ENCODE measurements at regions not wholly inside any gene's neighbourhood (a gene's known extent, or its start where the extent isn't known, plus 50 kb on each side); places are given as distances from the start of the nearest gene placed in this dataset.

DNA sequence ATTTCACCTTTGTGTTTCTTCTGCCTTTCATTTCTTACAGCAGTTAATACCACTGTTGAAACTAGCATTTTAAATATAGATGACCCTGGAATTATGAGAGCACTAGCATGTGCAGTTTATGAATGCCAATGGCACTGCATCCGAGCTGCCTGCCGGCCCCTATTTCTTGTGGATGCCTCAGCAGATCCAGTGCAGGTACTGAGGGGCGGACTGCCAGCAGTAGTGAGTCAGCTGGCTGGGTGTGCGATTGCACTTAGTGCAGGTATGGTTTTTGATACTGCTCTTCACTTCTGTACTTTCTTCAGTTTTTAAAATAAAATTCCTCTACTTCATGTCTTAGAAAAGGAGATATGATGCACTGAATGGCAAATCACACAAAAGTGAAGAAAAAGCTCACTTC lies 453.0 kb downstream of the DIPK2A start:
- Mint-ChIP-seq H3K4me1 (ENCODE audit: low read depth) (no peaks in the 10 kb centered on the region), H3K4me3 (no peak overlapping the region), H3K27ac (no peak overlapping the region), H3K27me3 (ENCODE audit: low read depth) (no peaks in the 10 kb centered on the region), H3K9me3 (ENCODE audit: insufficient read depth) (no peaks in the 10 kb centered on the region), H3K36me3 (ENCODE audit: low read depth) (no peaks in the 10 kb centered on the region)
- ChIA-PET CTCF (no interaction called here), POLR2A (no interaction called here)
- DNase-seq (no peak), ATAC-seq (no peak)

GRCh38 chr3:144426366-144426765 lies 454.7 kb downstream of the DIPK2A start:
- DNase-seq (no peak), ATAC-seq (no peak)
- H3K36me3 Mint-ChIP-seq (ENCODE audit: low read depth) = no peaks in the 10 kb centered on the region
- H3K27ac Mint-ChIP-seq = no peak overlapping the region
- no peaks in the 10 kb centered on the region for H3K4me1 Mint-ChIP-seq (ENCODE audit: low read depth)
- ChIA-PET POLR2A (no interaction called here), CTCF (no interaction called here)
- no peaks in the 10 kb centered on the region for H3K9me3 Mint-ChIP-seq (ENCODE audit: insufficient read depth)
- no peaks in the 10 kb centered on the region for H3K27me3 Mint-ChIP-seq (ENCODE audit: low read depth)
- no peak overlapping the region for H3K4me3 Mint-ChIP-seq

DNA sequence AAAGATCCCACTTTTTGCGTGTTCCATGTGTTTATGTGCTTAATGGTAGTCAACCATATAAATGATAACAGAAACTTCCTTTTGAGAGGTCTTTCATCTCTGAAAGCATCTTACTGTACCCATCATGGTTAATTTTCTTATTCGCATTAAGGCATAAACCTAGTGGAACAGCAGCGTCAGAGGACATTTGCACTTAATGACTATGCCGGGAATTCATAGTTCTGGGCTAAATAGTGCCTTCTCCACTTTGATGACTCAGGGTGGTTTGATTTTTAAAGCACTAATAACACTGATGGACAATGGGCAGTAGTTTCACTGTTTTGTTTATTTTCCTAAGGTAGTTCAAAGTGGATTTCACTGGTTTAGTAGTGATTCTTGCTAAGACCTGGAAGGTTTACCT lies 455.3 kb downstream of the DIPK2A start:
- POLR2A ChIA-PET = no interaction called here
- no peaks in the 10 kb centered on the region for H3K27me3 Mint-ChIP-seq (ENCODE audit: low read depth)
- H3K27ac Mint-ChIP-seq = no peak overlapping the region
- ATAC-seq (no peak), DNase-seq (no peak)
- H3K36me3 Mint-ChIP-seq (ENCODE audit: low read depth) = no peaks in the 10 kb centered on the region
- CTCF ChIA-PET = no interaction called here
- no peak overlapping the region for H3K4me3 Mint-ChIP-seq
- no peaks in the 10 kb centered on the region for H3K9me3 Mint-ChIP-seq (ENCODE audit: insufficient read depth)
- no peaks in the 10 kb centered on the region for H3K4me1 Mint-ChIP-seq (ENCODE audit: low read depth)

- no peak for ATAC-seq
- CTCF ChIA-PET = no interaction called here
- POLR2A ChIA-PET = no interaction called here
- no peaks in the 10 kb centered on the region for H3K27me3 Mint-ChIP-seq (ENCODE audit: low read depth)
- H3K4me1 Mint-ChIP-seq (ENCODE audit: low read depth) = no peaks in the 10 kb centered on the region
- no peaks in the 10 kb centered on the region for H3K9me3 Mint-ChIP-seq (ENCODE audit: insufficient read depth)
- H3K36me3 Mint-ChIP-seq (ENCODE audit: low read depth) = no peaks in the 10 kb centered on the region
- no peak overlapping the region for H3K27ac Mint-ChIP-seq
- DNase-seq = no peak
- H3K4me3 Mint-ChIP-seq = no peak overlapping the region
These were observed 458.1 kb downstream of the DIPK2A start for GRCh38 chr3:144429719-144430121.

DNA sequence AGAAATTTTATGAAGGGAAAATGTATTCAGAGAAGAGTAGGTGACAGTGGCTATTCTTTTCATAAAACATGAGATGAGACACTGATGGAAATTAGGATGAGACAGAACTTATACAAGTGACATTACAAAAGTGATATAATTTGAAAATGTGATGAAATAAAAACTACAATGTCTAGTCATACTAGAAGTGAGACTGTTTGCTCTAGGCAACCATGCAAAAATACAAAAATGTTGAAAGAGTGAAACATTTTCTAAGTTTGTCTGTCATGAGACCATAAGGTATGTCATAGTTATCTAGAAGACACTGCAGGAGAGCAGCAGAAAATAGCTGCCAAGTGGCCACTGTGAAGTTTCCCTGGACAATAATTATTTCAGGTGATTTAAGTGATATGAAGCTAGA lies 459.5 kb downstream of the DIPK2A start:
- H3K9me3 Mint-ChIP-seq (ENCODE audit: insufficient read depth) = no peaks in the 10 kb centered on the region
- DNase-seq = no peak
- no peaks in the 10 kb centered on the region for H3K4me1 Mint-ChIP-seq (ENCODE audit: low read depth)
- H3K36me3 Mint-ChIP-seq (ENCODE audit: low read depth) = no peaks in the 10 kb centered on the region
- H3K27me3 Mint-ChIP-seq (ENCODE audit: low read depth) = no peaks in the 10 kb centered on the region
- ATAC-seq = no peak
- ChIA-PET POLR2A (no interaction called here), CTCF (no interaction called here)
- no peak overlapping the region for H3K27ac Mint-ChIP-seq
- no peak overlapping the region for H3K4me3 Mint-ChIP-seq

- ATAC-seq (no peak), DNase-seq (no peak)
- H3K27ac Mint-ChIP-seq = no peak overlapping the region
- no peaks in the 10 kb centered on the region for H3K4me1 Mint-ChIP-seq (ENCODE audit: low read depth)
- H3K9me3 Mint-ChIP-seq (ENCODE audit: insufficient read depth) = no peaks in the 10 kb centered on the region
- CTCF ChIA-PET = no interaction called here
- H3K4me3 Mint-ChIP-seq = no peak overlapping the region
- no peaks in the 10 kb centered on the region for H3K27me3 Mint-ChIP-seq (ENCODE audit: low read depth)
- H3K36me3 Mint-ChIP-seq (ENCODE audit: low read depth) = no peaks in the 10 kb centered on the region
- POLR2A ChIA-PET = no interaction called here
These were observed 461.4 kb downstream of the DIPK2A start for GRCh38 chr3:144433006-144433405.

GRCh38 chr3:144437989-144438388 lies 466.4 kb downstream of the DIPK2A start:
- no peak for DNase-seq
- ChIA-PET CTCF (no interaction called here), POLR2A (no interaction called here)
- Mint-ChIP-seq H3K9me3 (ENCODE audit: insufficient read depth) (no peaks in the 10 kb centered on the region), H3K4me3 (no peak overlapping the region), H3K27ac (no peak overlapping the region), H3K27me3 (ENCODE audit: low read depth) (no peaks in the 10 kb centered on the region), H3K36me3 (ENCODE audit: low read depth) (no peaks in the 10 kb centered on the region), H3K4me1 (ENCODE audit: low read depth) (no peaks in the 10 kb centered on the region)
- ATAC-seq = no peak

DNA sequence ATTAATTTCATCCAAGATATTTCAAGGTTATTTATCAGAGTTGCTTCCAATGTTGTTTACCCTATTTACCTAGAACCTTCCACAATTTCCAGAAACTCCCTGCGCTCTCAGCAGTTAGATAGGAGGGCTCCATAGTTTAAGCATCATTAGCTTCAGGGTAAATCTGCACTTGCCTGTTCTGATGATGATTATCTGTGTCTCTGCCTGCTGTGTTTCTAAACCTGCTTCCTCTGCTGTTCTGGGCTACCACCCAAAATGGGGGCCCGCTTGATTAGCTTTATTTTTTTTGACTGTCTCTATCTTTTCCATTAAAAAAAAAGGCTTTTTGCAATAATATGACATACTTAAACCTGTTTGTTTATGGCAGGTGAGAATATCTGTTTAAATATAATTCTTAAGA lies 472.4 kb downstream of the DIPK2A start:
- H3K4me3 Mint-ChIP-seq = no peak overlapping the region
- no peak overlapping the region for H3K27ac Mint-ChIP-seq
- no peaks in the 10 kb centered on the region for H3K36me3 Mint-ChIP-seq (ENCODE audit: low read depth)
- H3K27me3 Mint-ChIP-seq (ENCODE audit: low read depth) = no peaks in the 10 kb centered on the region
- no peaks in the 10 kb centered on the region for H3K4me1 Mint-ChIP-seq (ENCODE audit: low read depth)
- DNase-seq (no peak), ATAC-seq (no peak)
- CTCF ChIA-PET = no interaction called here
- no peaks in the 10 kb centered on the region for H3K9me3 Mint-ChIP-seq (ENCODE audit: insufficient read depth)
- POLR2A ChIA-PET = no interaction called here

DNA sequence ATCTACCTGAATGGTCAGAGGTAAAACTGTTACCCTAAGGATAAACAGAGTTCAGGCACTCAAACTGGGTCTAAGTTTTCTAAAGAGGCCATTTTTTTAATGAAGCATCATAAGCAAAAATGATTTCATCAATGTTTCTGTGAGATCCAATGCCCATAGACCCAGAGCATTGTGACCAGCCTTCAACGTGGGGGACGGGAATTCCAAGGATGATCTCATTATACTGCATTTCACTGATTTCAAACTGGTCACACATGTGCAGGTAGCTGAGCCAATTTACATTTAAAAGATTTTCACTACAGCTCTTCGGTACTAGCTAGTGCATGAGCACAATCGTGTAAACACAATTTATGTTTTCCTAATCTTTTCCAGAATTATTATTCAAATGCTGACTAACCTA lies 472.9 kb downstream of the DIPK2A start:
- Mint-ChIP-seq H3K27me3 (ENCODE audit: low read depth) (no peaks in the 10 kb centered on the region), H3K4me3 (no peak overlapping the region), H3K27ac (no peak overlapping the region), H3K9me3 (ENCODE audit: insufficient read depth) (no peaks in the 10 kb centered on the region), H3K36me3 (ENCODE audit: low read depth) (no peaks in the 10 kb centered on the region), H3K4me1 (ENCODE audit: low read depth) (no peaks in the 10 kb centered on the region)
- ChIA-PET CTCF (no interaction called here), POLR2A (no interaction called here)
- no peak for ATAC-seq
- DNase-seq = no peak

DNA sequence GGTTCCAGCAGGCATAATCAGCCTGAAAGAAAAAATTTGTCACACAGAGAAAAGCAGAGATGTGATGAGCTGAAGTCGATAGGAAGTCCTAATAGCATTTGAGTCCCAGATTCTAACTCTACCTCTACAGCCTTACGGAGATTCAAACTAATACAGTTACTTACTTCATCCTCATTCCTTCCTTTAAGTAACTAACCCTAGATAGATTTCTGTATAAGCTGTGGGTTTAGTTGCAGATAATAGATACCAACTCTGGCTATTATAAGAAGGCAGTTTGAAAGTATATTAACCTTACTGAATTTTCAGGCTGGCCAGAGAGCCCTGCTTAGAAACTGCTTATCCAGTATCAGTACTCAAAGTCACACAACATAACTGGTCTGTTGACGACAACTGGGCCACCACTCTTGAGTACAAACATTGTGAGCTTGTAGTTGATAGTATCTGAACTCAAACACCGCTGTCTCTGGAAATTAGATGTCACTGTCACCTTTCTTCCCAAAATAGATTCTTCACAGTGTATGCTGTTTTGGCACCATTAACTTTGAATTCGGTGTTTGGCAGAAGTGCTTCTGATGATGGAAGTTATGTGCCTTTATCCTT lies 484.3 kb downstream of the DIPK2A start:
- Mint-ChIP-seq H3K27me3 (ENCODE audit: low read depth) (no peaks in the 10 kb centered on the region), H3K4me3 (no peak overlapping the region), H3K9me3 (ENCODE audit: insufficient read depth) (no peaks in the 10 kb centered on the region), H3K27ac (no peak overlapping the region), H3K4me1 (ENCODE audit: low read depth) (no peaks in the 10 kb centered on the region), H3K36me3 (ENCODE audit: low read depth) (no peaks in the 10 kb centered on the region)
- DNase-seq (no peak), ATAC-seq (no peak)
- CTCF ChIA-PET = no interaction called here
- POLR2A ChIA-PET = no interaction called here

- no peaks in the 10 kb centered on the region for H3K27me3 Mint-ChIP-seq (ENCODE audit: low read depth)
- CTCF ChIA-PET = no interaction called here
- H3K36me3 Mint-ChIP-seq (ENCODE audit: low read depth) = no peaks in the 10 kb centered on the region
- POLR2A ChIA-PET = no interaction called here
- no peak overlapping the region for H3K27ac Mint-ChIP-seq
- no peak overlapping the region for H3K4me3 Mint-ChIP-seq
- no peaks in the 10 kb centered on the region for H3K4me1 Mint-ChIP-seq (ENCODE audit: low read depth)
- ATAC-seq (no peak), DNase-seq (no peak)
- no peaks in the 10 kb centered on the region for H3K9me3 Mint-ChIP-seq (ENCODE audit: insufficient read depth)
These were observed 486.1 kb downstream of the DIPK2A start for GRCh38 chr3:144457758-144458157.

GRCh38 chr3:144458283-144458682 lies 486.7 kb downstream of the DIPK2A start:
- Mint-ChIP-seq H3K4me3 (no peak overlapping the region), H3K27ac (no peak overlapping the region), H3K36me3 (ENCODE audit: low read depth) (no peaks in the 10 kb centered on the region), H3K27me3 (ENCODE audit: low read depth) (no peaks in the 10 kb centered on the region), H3K9me3 (ENCODE audit: insufficient read depth) (no peaks in the 10 kb centered on the region), H3K4me1 (ENCODE audit: low read depth) (no peaks in the 10 kb centered on the region)
- no peak for ATAC-seq
- DNase-seq = no peak
- ChIA-PET CTCF (no interaction called here), POLR2A (no interaction called here)

GRCh38 chr3:144462337-144462736 lies 490.7 kb downstream of the DIPK2A start:
- ATAC-seq (no peak), DNase-seq (no peak)
- ChIA-PET POLR2A (no interaction called here), CTCF (no interaction called here)
- H3K4me1 Mint-ChIP-seq (ENCODE audit: low read depth) = no peaks in the 10 kb centered on the region
- no peaks in the 10 kb centered on the region for H3K27me3 Mint-ChIP-seq (ENCODE audit: low read depth)
- no peak overlapping the region for H3K27ac Mint-ChIP-seq
- no peaks in the 10 kb centered on the region for H3K9me3 Mint-ChIP-seq (ENCODE audit: insufficient read depth)
- H3K4me3 Mint-ChIP-seq = no peak overlapping the region
- H3K36me3 Mint-ChIP-seq (ENCODE audit: low read depth) = no peaks in the 10 kb centered on the region
